ENCODE measurements at regions not wholly inside any gene's neighbourhood (a gene's known extent, or its start where the extent isn't known, plus 50 kb on each side); places are given as distances from the start of the nearest gene placed in this dataset.

DNA sequence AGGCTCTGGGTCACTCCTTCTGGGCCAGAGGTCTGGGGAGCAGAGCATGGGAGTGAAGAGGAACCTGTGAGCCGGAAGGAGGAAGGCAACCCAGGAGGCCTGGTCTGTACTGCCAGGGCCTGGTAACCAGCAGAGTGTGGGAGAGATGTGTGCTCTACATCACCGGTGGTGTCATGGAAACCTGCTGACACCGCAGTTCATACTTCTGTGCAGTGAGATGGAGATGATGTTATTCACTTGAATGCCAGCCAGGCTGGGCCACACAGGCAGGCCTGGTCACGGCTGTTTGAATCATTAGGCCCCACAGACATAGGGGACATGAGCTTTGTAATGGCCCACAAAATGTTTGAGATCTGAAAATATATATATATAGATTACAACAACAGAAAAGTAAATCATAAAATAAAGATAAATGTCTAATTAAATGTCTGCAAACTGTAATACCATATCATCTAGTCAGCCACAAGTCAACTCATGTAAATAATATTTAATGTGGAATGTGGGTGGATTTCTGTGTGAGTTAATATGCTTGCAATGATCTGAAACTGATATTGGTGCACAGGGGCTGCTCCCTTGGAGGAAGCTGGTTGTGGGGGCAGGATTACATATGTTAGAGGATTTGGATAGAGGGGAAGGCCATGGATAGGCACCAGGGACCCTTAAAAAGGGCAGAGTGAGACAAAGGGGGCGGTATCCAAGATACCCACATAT, 108.5 kb upstream of the PFN2 start:
- H3K4me3 Mint-ChIP-seq = no peak overlapping the region
- H3K4me1 Mint-ChIP-seq = peaks cover 7% of the 10 kb centered on the region
- H3K27ac Mint-ChIP-seq = no peak overlapping the region; the same call in 1 of the 2 replicates
- TF ChIP-seq, protein P1, sequence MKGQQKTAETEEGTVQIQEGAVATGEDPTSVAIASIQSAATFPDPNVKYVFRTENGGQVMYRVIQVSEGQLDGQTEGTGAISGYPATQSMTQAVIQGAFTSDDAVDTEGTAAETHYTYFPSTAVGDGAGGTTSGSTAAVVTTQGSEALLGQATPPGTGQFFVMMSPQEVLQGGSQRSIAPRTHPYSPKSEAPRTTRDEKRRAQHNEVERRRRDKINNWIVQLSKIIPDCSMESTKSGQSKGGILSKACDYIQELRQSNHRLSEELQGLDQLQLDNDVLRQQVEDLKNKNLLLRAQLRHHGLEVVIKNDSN (CRISPR knock-in tag; IDR thresholded peaks at IDR 0.05) = no peak
- DNase-seq (ENCODE audit: low spot score) = no peak
- POLR2A ChIA-PET = no interaction called here
- CTCF ChIA-PET = interaction anchor here (0.6 kb wide), 1 partner anchor 93 kb away, joined by 3 read pairs; no protein-coding TSS in a partner anchor
- H3K36me3 Mint-ChIP-seq = peaks cover 5% of the 10 kb centered on the region
- no peak for ATAC-seq
- peaks cover 2% of the 10 kb centered on the region; the same call in 1 of the 2 replicates for H3K27me3 Mint-ChIP-seq (ENCODE audit: low read depth)
- peaks cover 17% of the 10 kb centered on the region for H3K9me3 Mint-ChIP-seq

DNA sequence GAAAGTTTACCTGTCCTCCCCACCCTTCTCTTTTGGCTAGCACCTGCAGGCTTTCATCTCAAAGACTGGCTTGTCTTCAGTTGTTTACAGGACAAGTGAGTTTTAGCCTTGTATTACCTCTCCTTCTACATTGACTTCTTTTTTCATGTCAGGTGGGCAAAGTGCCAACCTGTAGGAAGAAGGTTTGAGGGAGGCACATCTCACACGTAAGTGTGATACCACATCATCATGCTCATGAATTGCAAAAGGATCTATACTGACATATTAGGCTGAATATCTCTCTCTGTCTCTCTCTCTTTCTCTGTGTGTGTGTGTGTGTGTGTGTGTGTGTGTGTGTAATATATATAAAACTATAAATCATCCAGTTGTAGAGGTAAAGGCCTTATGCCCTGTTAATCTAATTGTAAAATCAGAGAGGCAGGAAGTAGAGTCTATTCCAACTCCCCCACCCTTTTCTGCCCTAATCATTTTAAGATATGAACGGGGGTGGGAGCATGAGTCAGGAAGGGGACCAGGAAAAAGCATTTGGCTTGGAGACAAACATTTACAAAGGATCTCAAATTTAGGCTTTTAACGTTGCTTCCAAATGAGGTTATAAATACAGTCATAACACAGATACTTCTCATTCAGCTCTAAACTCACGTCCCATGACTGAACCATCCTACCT, 107.0 kb upstream of the PFN2 start:
- peaks cover 5% of the 10 kb centered on the region; the same call in 1 of the 2 replicates for H3K27me3 Mint-ChIP-seq (ENCODE audit: low read depth)
- H3K36me3 Mint-ChIP-seq = peaks cover 5% of the 10 kb centered on the region
- peaks cover 15% of the 10 kb centered on the region for H3K4me1 Mint-ChIP-seq
- DNase-seq (ENCODE audit: low spot score) (no peak), ATAC-seq (no peak)
- POLR2A ChIA-PET = no interaction called here
- CTCF ChIA-PET = no interaction called here
- H3K9me3 Mint-ChIP-seq = peaks cover 17% of the 10 kb centered on the region
- H3K4me3 Mint-ChIP-seq = no peak overlapping the region
- no peak for TF ChIP-seq EMX1 (CRISPR knock-in tag; IDR thresholded peaks at IDR 0.05)
- TF ChIP-seq, protein P2, sequence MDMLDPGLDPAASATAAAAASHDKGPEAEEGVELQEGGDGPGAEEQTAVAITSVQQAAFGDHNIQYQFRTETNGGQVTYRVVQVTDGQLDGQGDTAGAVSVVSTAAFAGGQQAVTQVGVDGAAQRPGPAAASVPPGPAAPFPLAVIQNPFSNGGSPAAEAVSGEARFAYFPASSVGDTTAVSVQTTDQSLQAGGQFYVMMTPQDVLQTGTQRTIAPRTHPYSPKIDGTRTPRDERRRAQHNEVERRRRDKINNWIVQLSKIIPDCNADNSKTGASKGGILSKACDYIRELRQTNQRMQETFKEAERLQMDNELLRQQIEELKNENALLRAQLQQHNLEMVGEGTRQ (CRISPR knock-in tag; IDR thresholded peaks at IDR 0.05) = no peak
- no peak for TF ChIP-seq HMGA2 (CRISPR knock-in tag; IDR thresholded peaks at IDR 0.05)
- TF ChIP-seq, protein P3, sequence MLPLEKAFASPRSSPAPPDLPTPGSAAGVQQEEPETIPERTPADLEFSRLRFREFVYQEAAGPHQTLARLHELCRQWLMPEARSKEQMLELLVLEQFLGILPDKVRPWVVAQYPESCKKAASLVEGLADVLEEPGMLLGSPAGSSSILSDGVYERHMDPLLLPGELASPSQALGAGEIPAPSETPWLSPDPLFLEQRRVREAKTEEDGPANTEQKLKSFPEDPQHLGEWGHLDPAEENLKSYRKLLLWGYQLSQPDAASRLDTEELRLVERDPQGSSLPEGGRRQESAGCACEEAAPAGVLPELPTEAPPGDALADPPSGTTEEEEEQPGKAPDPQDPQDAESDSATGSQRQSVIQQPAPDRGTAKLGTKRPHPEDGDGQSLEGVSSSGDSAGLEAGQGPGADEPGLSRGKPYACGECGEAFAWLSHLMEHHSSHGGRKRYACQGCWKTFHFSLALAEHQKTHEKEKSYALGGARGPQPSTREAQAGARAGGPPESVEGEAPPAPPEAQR (CRISPR knock-in tag; IDR thresholded peaks at IDR 0.05) = no peak
- no peak for TF ChIP-seq FOXJ3 (CRISPR knock-in tag; IDR thresholded peaks at IDR 0.05; ENCODE audit: borderline replicate concordance)
- TF ChIP-seq GTF2I (CRISPR knock-in tag; conservative IDR thresholded peaks at IDR 0.05) = no peak
- H3K27ac Mint-ChIP-seq = no peak overlapping the region

DNA sequence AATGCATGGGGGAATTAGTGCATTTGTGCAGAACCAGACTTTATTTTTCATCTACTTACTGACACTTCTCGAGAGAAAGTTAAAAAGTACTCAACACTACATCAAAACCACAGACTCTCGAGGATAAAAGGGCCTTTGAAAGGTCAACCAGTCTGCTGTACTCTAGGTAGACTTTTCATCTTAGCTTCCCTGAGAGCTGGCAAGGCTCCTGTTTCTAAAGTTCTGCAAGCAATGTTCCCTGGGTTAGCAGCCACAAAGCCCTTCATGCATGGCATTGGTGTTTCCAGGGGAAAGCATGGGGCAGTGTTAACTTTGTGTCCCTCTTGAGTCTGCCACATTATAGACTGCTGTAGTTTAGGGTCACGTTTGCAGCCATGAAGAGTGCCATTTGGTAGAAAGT, 106.4 kb upstream of the PFN2 start:
- ATAC-seq (no peak), DNase-seq (ENCODE audit: low spot score) (no peak)
- ChIA-PET CTCF (no interaction called here), POLR2A (no interaction called here)
- Mint-ChIP-seq H3K4me1 (peaks cover 15% of the 10 kb centered on the region), H3K36me3 (peaks cover 5% of the 10 kb centered on the region), H3K27ac (no peak overlapping the region), H3K27me3 (ENCODE audit: low read depth) (peaks cover 5% of the 10 kb centered on the region; the same call in 1 of the 2 replicates), H3K9me3 (peaks cover 17% of the 10 kb centered on the region), H3K4me3 (no peak overlapping the region)
- TF ChIP-seq ZNF317 (CRISPR knock-in tag; IDR thresholded peaks at IDR 0.05; ENCODE audit: borderline replicate concordance, low read depth) (no peak), IRF2 (CRISPR knock-in tag; IDR thresholded peaks at IDR 0.05; ENCODE audit: borderline replicate concordance, low read depth) (no peak), ZNF138 (CRISPR knock-in tag; conservative IDR thresholded peaks at IDR 0.05) (no peak), ZNF232 (CRISPR knock-in tag; IDR thresholded peaks at IDR 0.05) (no peak), FOXK1 (CRISPR knock-in tag; IDR thresholded peaks at IDR 0.05) (no peak), ELF4 (CRISPR knock-in tag; IDR thresholded peaks at IDR 0.05; ENCODE audit: low read depth) (no peak), ZBTB21 (CRISPR knock-in tag; IDR thresholded peaks at IDR 0.05; ENCODE audit: borderline replicate concordance) (no peak)
- TF ChIP-seq, protein P4, sequence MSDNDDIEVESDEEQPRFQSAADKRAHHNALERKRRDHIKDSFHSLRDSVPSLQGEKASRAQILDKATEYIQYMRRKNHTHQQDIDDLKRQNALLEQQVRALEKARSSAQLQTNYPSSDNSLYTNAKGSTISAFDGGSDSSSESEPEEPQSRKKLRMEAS (CRISPR knock-in tag; IDR thresholded peaks at IDR 0.05) = no peak
- TF ChIP-seq, protein P5, sequence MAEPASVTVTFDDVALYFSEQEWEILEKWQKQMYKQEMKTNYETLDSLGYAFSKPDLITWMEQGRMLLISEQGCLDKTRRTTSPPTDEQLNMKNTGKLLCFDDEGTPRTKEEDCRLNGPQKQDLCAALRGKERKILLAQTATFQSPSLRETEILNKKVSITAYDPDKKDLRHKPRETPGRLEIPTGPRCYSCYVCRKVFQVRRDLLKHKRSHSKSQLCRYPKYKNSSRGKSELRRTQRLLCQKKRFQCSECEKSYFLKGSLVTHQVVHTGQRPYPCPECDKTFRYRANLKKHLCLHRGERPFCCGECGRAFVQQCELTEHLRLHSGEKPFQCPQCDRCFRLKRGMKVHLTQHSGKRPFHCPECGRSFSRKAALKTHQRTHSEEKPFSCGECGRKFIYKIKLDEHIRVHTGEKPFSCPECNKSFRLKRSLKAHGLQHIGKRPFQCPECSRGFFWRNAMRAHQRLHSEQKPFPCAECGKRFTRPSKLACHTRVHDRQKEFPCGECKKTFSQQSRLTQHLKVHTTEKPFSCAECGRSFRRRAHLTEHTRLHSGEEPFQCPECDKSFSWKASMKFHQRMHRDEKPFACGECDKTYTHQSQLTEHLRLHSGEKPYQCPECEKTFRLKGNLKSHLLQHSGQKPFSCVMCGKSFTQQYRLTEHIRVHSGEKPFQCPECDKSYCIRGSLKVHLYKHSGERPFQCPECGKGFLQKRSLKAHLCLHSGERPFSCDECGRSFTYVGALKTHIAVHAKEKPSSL (CRISPR knock-in tag; conservative IDR thresholded peaks at IDR 0.05) = no peak
- TF ChIP-seq, protein P6, sequence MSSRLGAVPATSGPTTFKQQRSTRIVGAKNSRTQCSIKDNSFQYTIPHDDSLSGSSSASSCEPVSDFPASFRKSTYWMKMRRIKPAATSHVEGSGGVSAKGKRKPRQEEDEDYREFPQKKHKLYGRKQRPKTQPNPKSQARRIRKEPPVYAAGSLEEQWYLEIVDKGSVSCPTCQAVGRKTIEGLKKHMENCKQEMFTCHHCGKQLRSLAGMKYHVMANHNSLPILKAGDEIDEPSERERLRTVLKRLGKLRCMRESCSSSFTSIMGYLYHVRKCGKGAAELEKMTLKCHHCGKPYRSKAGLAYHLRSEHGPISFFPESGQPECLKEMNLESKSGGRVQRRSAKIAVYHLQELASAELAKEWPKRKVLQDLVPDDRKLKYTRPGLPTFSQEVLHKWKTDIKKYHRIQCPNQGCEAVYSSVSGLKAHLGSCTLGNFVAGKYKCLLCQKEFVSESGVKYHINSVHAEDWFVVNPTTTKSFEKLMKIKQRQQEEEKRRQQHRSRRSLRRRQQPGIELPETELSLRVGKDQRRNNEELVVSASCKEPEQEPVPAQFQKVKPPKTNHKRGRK (CRISPR knock-in tag; IDR thresholded peaks at IDR 0.05; ENCODE audit: borderline replicate concordance) = no peak
